H1 (cell line): ENCODE measurements at regions not wholly inside any gene's neighbourhood (a gene's known extent, or its start where the extent isn't known, plus 50 kb on each side); places are given as distances from the start of the nearest gene placed in this dataset.

ENCODE experiments used
- CTCF ChIA-PET: fragments of 300-600 bp; sonication (Branson Sonifier 250); formaldehyde crosslinking; loops from one replicate; lab custom pipeline; 2021; ENCODE audit not compliant: partially characterized antibody; lab: Charles Lee
- POLR2A ChIA-PET: fragments of 300-600 bp; sonication (Branson Sonifier 250); formaldehyde crosslinking; loops from one replicate; lab custom pipeline; 2021; ENCODE audit warnings: inconsistent platforms; ENCODE audit not compliant: partially characterized antibody; lab: Charles Lee
- DNase-seq, 2 experiments: peaks; one replicate each; pipeline versions ENCODE4 v3.0.0 to v3.0.0-alpha.2; 2010 to 2022; ENCODE audit warnings: low spot score in 2 of 2, low read depth in 1 of 2, mixed read lengths in 1 of 2
- FAIRE-seq: peaks from 2 replicates; lab custom pipeline; 2011; peaks lifted over from hg19 to GRCh38; lab: Jason Lieb, UNC
- H2AFZ ChIP-seq: 2 replicates; pipeline ENCODE4 v1.8.1; 2012; ENCODE audit warnings: low read length, inconsistent platforms
- H2AK5ac ChIP-seq: 2 replicates; pipeline ENCODE4 v1.6.1; 2013; ENCODE audit warnings: low read depth, low read length
- H2BK120ac ChIP-seq: replicated peaks from 2 replicates; pipeline ENCODE3; 2013; ENCODE audit warnings: low read depth, low read length, inconsistent platforms
- H2BK12ac ChIP-seq: 2 replicates; pipeline ENCODE4 v1.6.1; 2013; ENCODE audit warnings: low read depth, low read length
- H2BK15ac ChIP-seq: 2 replicates; pipeline ENCODE4 v1.6.1; 2013; ENCODE audit warnings: low read length
- H2BK20ac ChIP-seq: 2 replicates; pipeline ENCODE4 v1.6.1; 2013; ENCODE audit warnings: low read length
- H2BK5ac ChIP-seq: 2 replicates; pipeline ENCODE4 v1.6.1; 2013; ENCODE audit warnings: low read depth, low read length
- H3K14ac ChIP-seq: 2 replicates; pipeline ENCODE4 v1.6.1; 2013; ENCODE audit warnings: inconsistent platforms; ENCODE audit not compliant: insufficient read length
- H3K18ac ChIP-seq: 2 replicates; pipeline ENCODE4 v1.6.1; 2013; ENCODE audit warnings: low read length; ENCODE audit errors: extremely low read depth
- H3K23ac ChIP-seq: 2 replicates; pipeline ENCODE4 v1.6.1; 2013; ENCODE audit warnings: inconsistent platforms; ENCODE audit not compliant: insufficient read length
- H3K23me2 ChIP-seq: 2 replicates; pipeline ENCODE4 v1.6.1; 2013; ENCODE audit warnings: low read depth, low read length
- H3K27ac ChIP-seq: 2 replicates; pipeline ENCODE4 v1.6.1; 2011; ENCODE audit warnings: low read depth, low read length, inconsistent platforms
- H3K27me3 ChIP-seq, 4 experiments: replicated peaks in 1 of 4; 1 replicate in 1 of 4; 2 replicates in 3 of 4; pipeline versions ENCODE4 v1.6.1 to v1.8.1; 2011 to 2013; ENCODE audit warnings: low read length in 3 of 4, mild to moderate bottlenecking in 3 of 4, inconsistent platforms in 2 of 4, mixed read lengths in 2 of 4, moderate library complexity in 1 of 4; ENCODE audit not compliant: control insufficient read depth in 3 of 4, insufficient read depth in 3 of 4; ENCODE audit errors: extremely low read depth in 1 of 4
- H3K36me3 ChIP-seq, 4 experiments: 2 replicates each; pipeline versions ENCODE4 v1.6.1 to v1.8.1; 2011 to 2013; ENCODE audit warnings: mild to moderate bottlenecking in 4 of 4, low read length in 3 of 4, moderate library complexity in 2 of 4, control low read depth in 1 of 4, inconsistent platforms in 1 of 4; ENCODE audit not compliant: insufficient read depth in 4 of 4, control insufficient read depth in 2 of 4
- H3K4ac ChIP-seq: replicated peaks from 2 replicates; pipeline ENCODE3; 2013; ENCODE audit warnings: low read length, low read depth, mixed read lengths, inconsistent platforms; ENCODE audit not compliant: insufficient read length
- H3K4me1 ChIP-seq, 4 experiments: replicated peaks in 1 of 4; 1 replicate in 1 of 4; 2 replicates in 3 of 4; pipeline versions ENCODE4 v1.6.1 to v1.8.1; 2011 to 2013; ENCODE audit warnings: low read length in 3 of 4, inconsistent platforms in 2 of 4, mixed read lengths in 1 of 4; ENCODE audit not compliant: insufficient read depth in 4 of 4, control insufficient read depth in 3 of 4
- H3K4me2 ChIP-seq, 2 experiments: 2 replicates each; pipeline versions ENCODE4 v1.6.1 to v1.8.1; 2011 to 2013; ENCODE audit warnings: low read depth in 2 of 2, low read length in 2 of 2, control low read depth in 1 of 2, inconsistent platforms in 1 of 2, mild to moderate bottlenecking in 1 of 2; ENCODE audit not compliant: insufficient read depth in 1 of 2
- H3K4me3 ChIP-seq, 4 experiments: fragments of 200-600, 300-600 bp in 1 of 4; sonication (generic), shearing (Covaris generic), sonication (Bioruptor Twin) in 1 of 4; 2 replicates each; pipeline versions ENCODE4 v1.5.1 to v1.8.1; 2011 to 2016; ENCODE audit warnings: low read length in 4 of 4, low read depth in 3 of 4, control low read depth in 2 of 4, inconsistent platforms in 2 of 4, mild to moderate bottlenecking in 2 of 4, mixed read lengths in 1 of 4, moderate library complexity in 1 of 4; ENCODE audit not compliant: insufficient read depth in 2 of 4; ENCODE audit errors: extremely low read depth in 1 of 4
- H3K56ac ChIP-seq: replicated peaks from 2 replicates; pipeline ENCODE3; 2013; ENCODE audit warnings: low read depth, mild to moderate bottlenecking, mixed read lengths, low read length, inconsistent platforms; ENCODE audit not compliant: insufficient read length
- H3K79me1 ChIP-seq: 2 replicates; pipeline ENCODE4 v1.6.1; 2013; ENCODE audit warnings: low read depth, low read length, control low read depth
- H3K79me2 ChIP-seq, 2 experiments: 2 replicates each; pipeline versions ENCODE4 v1.6.1 to v1.8.1; 2012 to 2013; ENCODE audit warnings: low read length in 2 of 2, mild to moderate bottlenecking in 2 of 2, inconsistent platforms in 1 of 2; ENCODE audit not compliant: insufficient read depth in 2 of 2, control insufficient read depth in 1 of 2
- H3K9ac ChIP-seq, 4 experiments: replicated peaks in 1 of 4; 1 replicate in 1 of 4; 2 replicates in 3 of 4; pipeline versions ENCODE4 v1.6.1 to v1.8.1; 2011 to 2013; ENCODE audit warnings: low read depth in 3 of 4, low read length in 3 of 4, control low read depth in 2 of 4, mild to moderate bottlenecking in 2 of 4, moderate library complexity in 2 of 4, inconsistent platforms in 1 of 4; ENCODE audit errors: extremely low read depth in 1 of 4
- H3K9me3 ChIP-seq, 2 experiments: 2 replicates each; pipeline versions ENCODE4 v1.6.1 to v1.8.1; 2012 to 2013; ENCODE audit warnings: mild to moderate bottlenecking in 2 of 2, moderate library complexity in 2 of 2, control low read depth in 1 of 2, inconsistent platforms in 1 of 2, low read depth in 1 of 2, low read length in 1 of 2, mixed read lengths in 1 of 2; ENCODE audit not compliant: insufficient read depth in 2 of 2
- H4K20me1 ChIP-seq, 2 experiments: replicated peaks in 1 of 2; 2 replicates each; pipeline versions ENCODE3 to v1.8.1; 2011 to 2013; ENCODE audit warnings: inconsistent platforms in 2 of 2, low read length in 2 of 2, mild to moderate bottlenecking in 1 of 2; ENCODE audit not compliant: insufficient read depth in 2 of 2, control insufficient read depth in 1 of 2
- H4K5ac ChIP-seq: 2 replicates; pipeline ENCODE4 v1.6.1; 2013; ENCODE audit warnings: low read length, low read depth, mixed read lengths, inconsistent platforms; ENCODE audit not compliant: insufficient read length
- H4K8ac ChIP-seq: 2 replicates; pipeline ENCODE4 v1.8.0; 2013; ENCODE audit warnings: mild to moderate bottlenecking, moderate library complexity, low read length, inconsistent platforms; ENCODE audit not compliant: insufficient read depth; ENCODE audit errors: extremely low read depth
- H4K91ac ChIP-seq: replicated peaks from 2 replicates; pipeline ENCODE3; 2013; ENCODE audit warnings: low read length, mixed read lengths, inconsistent platforms; ENCODE audit not compliant: insufficient read length
- CBX5 ChIP-seq: fragments of 300-800, 300-1000 bp; sonication (generic); IDR thresholded peaks from 2 replicates; pipeline ENCODE4 v1.7.1; 2016; ENCODE audit warnings: antibody characterized with exemption, low read length, low read depth
- CTBP2 ChIP-seq: IDR thresholded peaks from 2 replicates; pipeline ENCODE4 v1.7.0; 2011; ENCODE audit warnings: borderline replicate concordance, mild to moderate bottlenecking, moderate library complexity, mixed read lengths, low read length; ENCODE audit not compliant: insufficient read depth, insufficient read length
- E2F6 ChIP-seq: IDR thresholded peaks from 2 replicates; pipeline ENCODE4 v1.6.1; 2012; ENCODE audit warnings: inconsistent platforms
- KDM5A ChIP-seq: fragments of 200-600 bp; IDR thresholded peaks from 2 replicates; pipeline ENCODE4 v1.7.1; 2012; ENCODE audit warnings: mild to moderate bottlenecking, low read length, inconsistent platforms, mixed read lengths
- RXRA ChIP-seq: IDR thresholded peaks from 2 replicates; pipeline ENCODE4 v1.6.1; 2011; ENCODE audit warnings: low read depth, mild to moderate bottlenecking, low read length, moderate library complexity; ENCODE audit not compliant: insufficient read depth
- SIN3A ChIP-seq, 2 experiments: IDR thresholded peaks in 1 of 2; conservative IDR thresholded peaks in 1 of 2; 2 replicates each; pipeline ENCODE4 v1.6.1; 2011 to 2012; ENCODE audit warnings: low read length in 2 of 2, improper control_type of control experiment in 1 of 2, low read depth in 1 of 2, mild to moderate bottlenecking in 1 of 2
- SP2 ChIP-seq: IDR thresholded peaks from 2 replicates; pipeline ENCODE4 v1.6.1; 2012; ENCODE audit warnings: mild to moderate bottlenecking, low read length, inconsistent platforms
- SP4 ChIP-seq: IDR thresholded peaks from 2 replicates; pipeline ENCODE4 v1.6.1; 2012; ENCODE audit warnings: low read length, inconsistent platforms
- WGBS, 2 experiments: shearing (Covaris generic) in 1 of 2; methylation state at CpG; one replicate each; pipeline versions ENCODE4 v1.1.6 to v1.1.7; 2013 to 2015; ENCODE audit warnings: low lambda C conversion rate in 2 of 2, mixed read lengths in 2 of 2, inconsistent platforms in 1 of 2, low coverage in 1 of 2, missing lambda C conversion rate in 1 of 2; ENCODE audit not compliant: insufficient replicate concordance in 2 of 2, insufficient coverage in 1 of 2, insufficient read length in 1 of 2; ENCODE audit errors: extremely low coverage in 1 of 2, missing lambda C conversion rate in 1 of 2; 5-methylcytosine and 5-hydroxymethylcytosine counted together
- TF ChIP-seq, protein P1 (sequence below): IDR thresholded peaks from 2 replicates; pipeline ENCODE4 v1.6.1; 2011; ENCODE audit warnings: low read depth, mild to moderate bottlenecking, low read length; ENCODE audit not compliant: insufficient read depth

GRCh38 chr2:187143537-187143936 is 294.6 kb upstream of the ZSWIM2 start:
- FAIRE-seq = no peak
- Histone ChIP-seq H3K4me2 (no peak overlapping the region), H2AFZ (no peak overlapping the region)
- TF ChIP-seq KDM5A (no peak), E2F6 (no peak), CBX5 (no peak), SP4 (no peak), SP2 (no peak), RXRA (no peak), CTBP2 (no peak), SIN3A (conservative IDR thresholded peaks at IDR 0.05 in 1 of 2, IDR thresholded peaks at IDR 0.05 in 1 of 2; ENCODE audit: low read depth in 1 of 2, low read length in 2 of 2) (no peak)
- TF ChIP-seq, protein P1, sequence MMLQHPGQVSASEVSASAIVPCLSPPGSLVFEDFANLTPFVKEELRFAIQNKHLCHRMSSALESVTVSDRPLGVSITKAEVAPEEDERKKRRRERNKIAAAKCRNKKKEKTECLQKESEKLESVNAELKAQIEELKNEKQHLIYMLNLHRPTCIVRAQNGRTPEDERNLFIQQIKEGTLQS = no peak
- TF ChIP-seq, all 59 proteins: peak for 0
- H3K9ac ChIP-seq = no peak overlapping the region
- POLR2A ChIA-PET = no interaction called here
- no peak overlapping the region for H2BK15ac ChIP-seq
- no peaks in the 10 kb centered on the region for H4K20me1 ChIP-seq
- H2BK120ac ChIP-seq = no peak overlapping the region
- no peak overlapping the region for H2BK20ac ChIP-seq
- H3K79me2 ChIP-seq = no peaks in the 10 kb centered on the region
- H3K23me2 ChIP-seq = no peaks in the 10 kb centered on the region
- no peak overlapping the region for H3K4ac ChIP-seq
- no peak overlapping the region for H3K14ac ChIP-seq
- no peak overlapping the region for H3K56ac ChIP-seq
- no peaks in the 10 kb centered on the region for H3K4me1 ChIP-seq
- no peak overlapping the region for H2BK12ac ChIP-seq
- WGBS, 2 experiments = 89% methylated on average over 3 of the region's 3 CpGs; no CpG with 5 or more reads in 1 of the 2 experiments
- no peaks in the 10 kb centered on the region for H3K79me1 ChIP-seq
- no peak overlapping the region for H3K18ac ChIP-seq
- H3K9me3 ChIP-seq = 0 out of 4 replicates have a peak, but pooled peaks cover 0 to 4% of the 10 kb centered on the region in 2 experiments
- H3K27ac ChIP-seq = no peak overlapping the region
- H3K23ac ChIP-seq = no peak overlapping the region
- no peak overlapping the region for H2BK5ac ChIP-seq
- H3K36me3 ChIP-seq = no peaks in the 10 kb centered on the region
- no peak overlapping the region for H4K8ac ChIP-seq
- no peak overlapping the region for H3K4me3 ChIP-seq
- CTCF ChIA-PET = interaction anchor here (0.6 to 1.1 kb wide), 4 partner anchors 9 to 1416 kb away, joined by 3 to 5 read pairs (median 4); no protein-coding TSS in a partner anchor
- DNase-seq = no peak
- H3K27me3 ChIP-seq = no peaks in the 10 kb centered on the region
- no peak overlapping the region for H4K5ac ChIP-seq
- no peak overlapping the region for H2AK5ac ChIP-seq
- no peak overlapping the region for H4K91ac ChIP-seq
